Naive thymus-derived CD4-positive, alpha-beta T cell (primary cell): ENCODE measurements at regions not wholly inside any gene's neighbourhood (a gene's known extent, or its start where the extent isn't known, plus 50 kb on each side); places are given as distances from the start of the nearest gene placed in this dataset.

Experiments used
- ATAC-seq: fragments of 150-1000 bp; cut with Tn5 transposase; 2 replicates; pipeline ENCODE4 v1.10.0; 2021; ENCODE audit warnings: mild to moderate bottlenecking, moderate library complexity
- CTCF ChIA-PET: fragments of 350-600 bp; sonication (Branson Sonifier 250); formaldehyde crosslinking; loops from one replicate; lab custom pipeline; 2021; ENCODE audit warnings: antibody characterized with exemption; lab: Charles Lee
- POLR2A ChIA-PET: fragments of 350-600 bp; sonication (Branson Sonifier 250); formaldehyde crosslinking; loops from one replicate; lab custom pipeline; 2021; ENCODE audit warnings: antibody characterized with exemption, inconsistent platforms; lab: Charles Lee
- DNase-seq, 9 donors: peaks; one replicate each; pipeline versions ENCODE4 v3.0.0 to v3.0.0-alpha.2; 2020 to 2022; ENCODE audit warnings: mixed read lengths in 1 of 9
- H3K27ac ChIP-seq: one replicate; pipeline ENCODE4 v1.7.0; 2013; ENCODE audit warnings: mild to moderate bottlenecking, low read depth, low read length, moderate library complexity
- H3K27me3 ChIP-seq, 2 donors: one replicate each; pipeline ENCODE4 v1.7.0; 2013; ENCODE audit warnings: low read length in 2 of 2, mild to moderate bottlenecking in 2 of 2, moderate library complexity in 2 of 2; ENCODE audit not compliant: control insufficient read depth in 2 of 2, insufficient read depth in 2 of 2
- H3K36me3 ChIP-seq, 3 experiments: 1 replicate in 2 of 3; 2 replicates in 1 of 3; pipeline ENCODE4 v1.7.0; 2013; ENCODE audit warnings: low read length in 3 of 3, mild to moderate bottlenecking in 3 of 3, moderate library complexity in 1 of 3; ENCODE audit not compliant: insufficient read depth in 3 of 3, control insufficient read depth in 2 of 3
- H3K4me1 ChIP-seq, 2 donors: one replicate each; pipeline ENCODE4 v1.7.0; 2013; ENCODE audit warnings: low read length in 2 of 2, mild to moderate bottlenecking in 2 of 2, moderate library complexity in 1 of 2; ENCODE audit not compliant: control insufficient read depth in 2 of 2, insufficient read depth in 2 of 2
- H3K4me3 ChIP-seq: 2 replicates; pipeline ENCODE4 v1.7.0; 2013; ENCODE audit warnings: mild to moderate bottlenecking, low read length
- H3K9me3 ChIP-seq, 3 experiments: 1 replicate in 2 of 3; 2 replicates in 1 of 3; pipeline ENCODE4 v1.7.0; 2013; ENCODE audit warnings: low read length in 3 of 3; ENCODE audit not compliant: control insufficient read depth in 2 of 3
- H3K27ac Mint-ChIP-seq, 9 donors: one replicate each; pipeline ENCODE4 v1.8.0; 2020 to 2022; ENCODE audit warnings: mixed read lengths in 9 of 9, mild to moderate bottlenecking in 8 of 9, moderate library complexity in 5 of 9, inconsistent platforms in 2 of 9
- H3K27me3 Mint-ChIP-seq, 5 donors: one replicate each; pipeline ENCODE4 v1.8.0; 2021 to 2022; ENCODE audit warnings: mixed read lengths in 5 of 5, mild to moderate bottlenecking in 1 of 5
- H3K36me3 Mint-ChIP-seq, 5 donors: one replicate each; pipeline ENCODE4 v1.8.0; 2020 to 2022; ENCODE audit warnings: mixed read lengths in 5 of 5, mild to moderate bottlenecking in 3 of 5, inconsistent platforms in 1 of 5
- H3K4me1 Mint-ChIP-seq, 7 donors: one replicate each; pipeline ENCODE4 v1.8.0; 2020 to 2022; ENCODE audit warnings: mixed read lengths in 7 of 7, mild to moderate bottlenecking in 3 of 7, inconsistent platforms in 1 of 7
- H3K4me3 Mint-ChIP-seq, 10 donors: one replicate each; pipeline ENCODE4 v1.8.0; 2020 to 2022; ENCODE audit warnings: mild to moderate bottlenecking in 10 of 10, mixed read lengths in 10 of 10, moderate library complexity in 6 of 10, inconsistent platforms in 2 of 10
- H3K9me3 Mint-ChIP-seq, 11 donors: one replicate each; pipeline ENCODE4 v1.8.0; 2020 to 2022; ENCODE audit warnings: mixed read lengths in 11 of 11, mild to moderate bottlenecking in 4 of 11, inconsistent platforms in 1 of 11, moderate library complexity in 1 of 11
- intact Hi-C, 2 donors: fragments of 100-400 bp; cut with micrococcal nuclease; formaldehyde crosslinking; loops; one replicate each; pipeline ENCODE4 v1.15.1; 2023

GRCh38 chr11:25920356-25920755, 411.6 kb upstream of the ANO3 start:
- H3K4me3 Mint-ChIP-seq, result no peak overlapping the region
- H3K27ac Mint-ChIP-seq, result no peak overlapping the region
- H3K9me3 Mint-ChIP-seq, result peaks cover 5 to 42% (median 18%) of the 10 kb centered on the region in 11 donors
- POLR2A ChIA-PET, result no interaction called here
- DNase-seq, result no peak
- ATAC-seq, result no peak
- Histone ChIP-seq H3K27me3 (no peaks in the 10 kb centered on the region), H3K27ac (no peak overlapping the region), H3K4me1 (no peaks in the 10 kb centered on the region), H3K9me3 (no peaks in the 10 kb centered on the region), H3K4me3 (no peak overlapping the region), H3K36me3 (no peaks in the 10 kb centered on the region)
- intact Hi-C loops, result no loop called here
- H3K4me1 Mint-ChIP-seq, result no peaks in the 10 kb centered on the region
- CTCF ChIA-PET, result no interaction called here
- H3K36me3 Mint-ChIP-seq, result peaks cover 0 to 7% (median 0%) of the 10 kb centered on the region in 5 donors
- H3K27me3 Mint-ChIP-seq, result no peaks in the 10 kb centered on the region

DNA sequence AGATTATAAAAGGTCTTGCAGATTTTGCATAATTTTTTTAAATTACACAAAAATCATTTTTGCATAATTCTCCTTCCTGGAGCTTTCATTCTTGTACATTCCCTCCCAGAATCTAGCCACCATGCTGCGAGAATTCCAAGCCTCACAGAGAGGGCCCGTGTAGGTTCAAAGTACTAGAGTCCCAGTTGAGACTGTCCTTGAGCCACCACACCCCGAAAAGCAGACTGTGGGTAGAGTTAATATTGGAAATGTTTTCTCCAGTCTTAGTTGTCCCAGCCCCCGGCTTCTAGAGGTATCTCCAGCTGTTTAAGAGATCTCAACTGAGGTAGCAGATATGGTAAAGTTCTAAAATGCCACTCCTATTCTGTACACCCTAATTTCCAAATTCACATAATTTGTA, 407.3 kb upstream of the ANO3 start:
- Mint-ChIP-seq H3K27me3 (no peaks in the 10 kb centered on the region), H3K9me3 (peaks cover 0 to 30% (median 13%) of the 10 kb centered on the region in 11 donors), H3K4me3 (no peak overlapping the region), H3K36me3 (peaks cover 0 to 7% (median 0%) of the 10 kb centered on the region in 5 donors), H3K27ac (no peak overlapping the region), H3K4me1 (no peaks in the 10 kb centered on the region)
- Histone ChIP-seq H3K36me3 (no peaks in the 10 kb centered on the region), H3K4me1 (no peaks in the 10 kb centered on the region), H3K4me3 (no peak overlapping the region), H3K27ac (no peak overlapping the region), H3K27me3 (no peaks in the 10 kb centered on the region), H3K9me3 (no peaks in the 10 kb centered on the region)
- POLR2A ChIA-PET, result no interaction called here
- no peak for ATAC-seq
- CTCF ChIA-PET, result no interaction called here
- DNase-seq, result no peak
- intact Hi-C loops, result no loop called here

DNA sequence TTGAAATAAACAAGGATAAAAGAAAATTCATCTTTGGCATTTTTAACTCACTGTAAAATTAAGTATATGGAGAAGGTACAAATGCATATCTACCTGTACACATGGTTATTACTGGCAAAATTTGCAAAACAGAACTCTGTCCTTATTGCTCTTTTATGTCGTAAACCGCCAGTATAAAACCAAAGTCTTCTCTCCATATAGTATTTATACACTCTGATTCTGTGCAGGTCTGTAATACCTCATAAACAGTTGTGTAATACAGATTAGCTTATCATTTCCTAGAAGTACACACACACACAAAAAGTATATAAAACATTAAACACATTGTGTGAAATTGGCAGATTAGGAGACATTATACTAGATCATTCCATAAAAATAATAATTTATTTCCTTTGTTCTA, 406.6 kb upstream of the ANO3 start:
- DNase-seq (no peak), ATAC-seq (no peak)
- Mint-ChIP-seq H3K9me3 (peaks cover 0 to 27% (median 11%) of the 10 kb centered on the region in 11 donors), H3K4me3 (no peak overlapping the region), H3K27ac (no peak overlapping the region), H3K36me3 (peaks cover 0 to 7% (median 0%) of the 10 kb centered on the region in 5 donors), H3K27me3 (no peaks in the 10 kb centered on the region), H3K4me1 (no peaks in the 10 kb centered on the region)
- H3K4me3 ChIP-seq, result no peak overlapping the region
- H3K27ac ChIP-seq, result no peak overlapping the region
- intact Hi-C loops, result no loop called here
- no peaks in the 10 kb centered on the region for H3K4me1 ChIP-seq
- ChIA-PET POLR2A (no interaction called here), CTCF (no interaction called here)
- no peaks in the 10 kb centered on the region for H3K27me3 ChIP-seq
- H3K36me3 ChIP-seq, result no peaks in the 10 kb centered on the region
- H3K9me3 ChIP-seq, result no peaks in the 10 kb centered on the region

- ChIA-PET POLR2A (no interaction called here), CTCF (no interaction called here)
- ATAC-seq (no peak), DNase-seq (no peak)
- no peak overlapping the region for H3K4me3 ChIP-seq
- H3K4me1 ChIP-seq, result no peaks in the 10 kb centered on the region
- no peaks in the 10 kb centered on the region for H3K27me3 ChIP-seq
- intact Hi-C loops, result no loop called here
- peaks cover 0 to 3% (median 0%) of the 10 kb centered on the region in 5 donors for H3K36me3 Mint-ChIP-seq
- no peak overlapping the region for H3K27ac ChIP-seq
- H3K4me3 Mint-ChIP-seq, result no peak overlapping the region
- no peaks in the 10 kb centered on the region for H3K4me1 Mint-ChIP-seq
- no peaks in the 10 kb centered on the region for H3K27me3 Mint-ChIP-seq
- H3K27ac Mint-ChIP-seq, result no peak overlapping the region
- H3K36me3 ChIP-seq, result no peaks in the 10 kb centered on the region
- peaks cover 0 to 21% (median 12%) of the 10 kb centered on the region in 11 donors for H3K9me3 Mint-ChIP-seq
- H3K9me3 ChIP-seq, result no peaks in the 10 kb centered on the region
Measured at GRCh38 chr11:25927411-25927953, 404.4 kb upstream of the ANO3 start.

- ChIA-PET CTCF (no interaction called here), POLR2A (no interaction called here)
- no peak overlapping the region for H3K27ac ChIP-seq
- Mint-ChIP-seq H3K4me1 (no peaks in the 10 kb centered on the region), H3K4me3 (no peak overlapping the region), H3K27me3 (no peaks in the 10 kb centered on the region), H3K27ac (no peak overlapping the region), H3K36me3 (no peaks in the 10 kb centered on the region), H3K9me3 (peaks cover 0 to 17% (median 9%) of the 10 kb centered on the region in 11 donors)
- no peaks in the 10 kb centered on the region for H3K9me3 ChIP-seq
- no peak for ATAC-seq
- no peak overlapping the region for H3K4me3 ChIP-seq
- H3K4me1 ChIP-seq, result no peaks in the 10 kb centered on the region
- no peaks in the 10 kb centered on the region for H3K36me3 ChIP-seq
- no peak for DNase-seq
- intact Hi-C loops, result no loop called here
- H3K27me3 ChIP-seq, result no peaks in the 10 kb centered on the region
Measured at GRCh38 chr11:25928076-25928475, 403.9 kb upstream of the ANO3 start.

- Mint-ChIP-seq H3K9me3 (peaks cover 0 to 15% (median 4%) of the 10 kb centered on the region in 11 donors), H3K27me3 (no peaks in the 10 kb centered on the region), H3K4me1 (no peaks in the 10 kb centered on the region), H3K36me3 (no peaks in the 10 kb centered on the region), H3K4me3 (no peak overlapping the region), H3K27ac (no peak overlapping the region)
- CTCF ChIA-PET, result no interaction called here
- Histone ChIP-seq H3K27ac (no peak overlapping the region), H3K4me1 (no peaks in the 10 kb centered on the region), H3K4me3 (no peak overlapping the region), H3K27me3 (no peaks in the 10 kb centered on the region), H3K9me3 (no peaks in the 10 kb centered on the region), H3K36me3 (no peaks in the 10 kb centered on the region)
- no peak for ATAC-seq
- no peak for DNase-seq
- POLR2A ChIA-PET, result no interaction called here
- intact Hi-C loops, result no loop called here
Measured at GRCh38 chr11:25938952-25939351, 393.0 kb upstream of the ANO3 start.

DNA sequence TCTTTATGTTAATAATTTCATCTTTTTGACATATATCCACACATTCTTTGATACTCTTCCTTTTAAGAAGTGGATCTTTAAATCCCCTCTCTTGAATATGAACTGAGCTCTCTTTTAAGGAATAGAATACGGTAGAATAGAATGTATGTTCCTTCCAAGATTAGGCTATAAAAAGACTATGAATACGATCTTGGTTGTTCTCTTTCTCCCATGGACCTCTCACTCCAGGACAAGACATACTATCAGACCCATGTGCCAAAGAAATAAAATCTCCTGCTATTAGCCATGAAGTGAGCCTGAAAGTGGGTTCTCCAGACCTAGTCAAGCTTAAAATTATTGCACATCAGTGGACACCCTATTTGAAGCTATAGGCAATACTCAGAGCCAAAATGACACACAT, 392.2 kb upstream of the ANO3 start:
- Histone ChIP-seq H3K4me3 (no peak overlapping the region), H3K36me3 (no peaks in the 10 kb centered on the region), H3K4me1 (no peaks in the 10 kb centered on the region), H3K27ac (no peak overlapping the region), H3K9me3 (no peaks in the 10 kb centered on the region), H3K27me3 (no peaks in the 10 kb centered on the region)
- no peaks in the 10 kb centered on the region for H3K27me3 Mint-ChIP-seq
- no peaks in the 10 kb centered on the region for H3K36me3 Mint-ChIP-seq
- no peaks in the 10 kb centered on the region for H3K4me1 Mint-ChIP-seq
- no peak for ATAC-seq
- no peak for DNase-seq
- POLR2A ChIA-PET, result no interaction called here
- H3K9me3 Mint-ChIP-seq, result peaks cover 0 to 15% (median 3%) of the 10 kb centered on the region in 11 donors
- intact Hi-C loops, result no loop called here
- no peak overlapping the region for H3K27ac Mint-ChIP-seq
- CTCF ChIA-PET, result no interaction called here
- H3K4me3 Mint-ChIP-seq, result no peak overlapping the region
